IPS DF 19.7 (cell line): ENCODE measurements at regions not wholly inside any gene's neighbourhood (a gene's known extent, or its start where the extent isn't known, plus 50 kb on each side); places are given as distances from the start of the nearest gene placed in this dataset.

ENCODE experiments used
- DNase-seq: peaks from one replicate; pipeline ENCODE4 v3.0.0-alpha.2; 2013; ENCODE audit warnings: low read depth, low spot score

- DNase-seq, result no peak
Measured at GRCh38 chr3:160169139-160169976, 55.9 kb upstream of the C3orf80 start.

DNA sequence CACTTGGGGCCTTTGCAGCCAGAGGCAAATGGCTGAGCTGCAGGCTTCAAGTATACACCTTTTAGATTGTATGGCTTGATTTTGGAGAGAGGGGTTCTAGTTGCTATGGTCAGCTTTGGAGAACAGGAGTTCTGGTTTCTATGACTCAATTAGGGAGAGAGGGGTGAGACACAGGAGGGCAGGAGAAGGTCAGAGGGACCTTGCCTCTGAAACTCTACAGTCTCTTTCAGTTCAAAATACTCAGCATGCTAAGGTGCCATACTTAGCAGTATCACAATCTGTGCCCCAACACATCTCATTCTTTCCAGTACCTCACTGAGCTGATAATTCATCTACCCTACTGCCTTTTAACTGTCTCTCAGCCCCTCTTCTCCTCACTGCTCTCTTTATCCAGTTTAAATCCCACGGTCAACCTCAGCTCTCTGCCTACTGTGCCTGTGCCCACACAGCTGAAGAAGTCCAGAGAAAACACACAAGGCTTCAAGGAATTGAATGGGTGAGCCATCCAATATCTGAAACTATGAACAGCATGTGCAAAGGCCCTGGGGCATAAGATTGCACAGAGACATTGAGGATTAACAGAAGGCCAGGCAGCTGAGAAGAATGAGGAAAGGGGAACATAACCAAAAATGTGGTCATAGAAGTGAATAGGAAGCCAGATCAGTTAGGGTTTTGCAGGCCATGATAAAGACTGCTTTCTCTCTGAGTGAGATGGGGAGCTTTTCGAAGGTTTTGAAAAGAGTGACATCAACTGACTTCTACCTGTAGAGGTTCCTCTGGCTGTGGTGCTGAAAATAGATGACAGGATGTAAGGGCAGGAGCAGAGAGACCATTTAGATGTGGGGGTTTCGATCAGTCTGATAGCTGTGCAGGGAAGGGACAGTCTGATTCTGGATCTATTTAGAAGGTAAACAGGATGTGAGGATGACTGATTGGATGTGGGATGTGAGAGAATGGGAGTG lies 54.5 kb upstream of the C3orf80 start:
- DNase-seq, result no peak

GRCh38 chr3:160171813-160172212 lies 53.4 kb upstream of the C3orf80 start:
- DNase-seq, result no peak

- DNase-seq, result no peak
Measured at GRCh38 chr3:160174621-160175020, 50.6 kb upstream of the C3orf80 start.
